K562 (cell line): ENCODE measurements at regions not wholly inside any gene's neighbourhood (a gene's known extent, or its start where the extent isn't known, plus 50 kb on each side); places are given as distances from the start of the nearest gene placed in this dataset.

Experiments used
- KLF10 ChIP-seq: fragments of 250-450 bp; sonication (Bioruptor Pico); IDR thresholded peaks from 2 replicates; pipeline ENCODE4 v1.6.1; 2021; ENCODE audit warnings: matching md5 sums
- NEUROD1 ChIP-seq: fragments of 150-350 bp; IDR thresholded peaks from 2 replicates; pipeline ENCODE4 v1.6.1; 2014; ENCODE audit warnings: borderline replicate concordance, low read length, low read depth; ENCODE audit not compliant: partially characterized antibody
- ZNF766 ChIP-seq: fragments of 200-800 bp; sonication (Bioruptor generic); conservative IDR thresholded peaks from 2 replicates; pipeline ENCODE4 v1.6.1; 2016; ENCODE audit warnings: missing genetic modification characterization, missing compliant biosample characterization
- TF ChIP-seq, protein P1 (sequence below): sonication (generic); formaldehyde crosslinking; IDR thresholded peaks from 2 replicates; pipeline ENCODE4 v1.8.1; 2022; ENCODE audit warnings: missing genetic modification reagents
- TF ChIP-seq, protein P2 (sequence below), 2 experiments: IDR thresholded peaks; 2 replicates each; pipeline ENCODE4 v1.6.1; 2011; ENCODE audit warnings: borderline replicate concordance in 1 of 2, control low read depth in 1 of 2, low read depth in 1 of 2, low read length in 1 of 2, mild to moderate bottlenecking in 1 of 2, mixed read lengths in 1 of 2, moderate library complexity in 1 of 2; ENCODE audit not compliant: insufficient read depth in 1 of 2, insufficient read length in 1 of 2, poor library complexity in 1 of 2, severe bottlenecking in 1 of 2; ENCODE audit errors: extremely low read depth in 1 of 2
- TF ChIP-seq, protein P3 (sequence below): sonication (generic); formaldehyde crosslinking; IDR thresholded peaks from 2 replicates; pipeline ENCODE4 v1.8.0; 2023; ENCODE audit warnings: missing genetic modification reagents, mild to moderate bottlenecking, borderline replicate concordance
- TF ChIP-seq, protein P4 (sequence below): sonication (generic); formaldehyde crosslinking; IDR thresholded peaks from 2 replicates; pipeline ENCODE4 v1.8.1; 2023; ENCODE audit warnings: mild to moderate bottlenecking, missing genetic modification reagents
- TF ChIP-seq, protein P5 (sequence below): fragments of 450-650 bp; IDR thresholded peaks from 2 replicates; pipeline ENCODE4 v1.6.1; 2016

DNA sequence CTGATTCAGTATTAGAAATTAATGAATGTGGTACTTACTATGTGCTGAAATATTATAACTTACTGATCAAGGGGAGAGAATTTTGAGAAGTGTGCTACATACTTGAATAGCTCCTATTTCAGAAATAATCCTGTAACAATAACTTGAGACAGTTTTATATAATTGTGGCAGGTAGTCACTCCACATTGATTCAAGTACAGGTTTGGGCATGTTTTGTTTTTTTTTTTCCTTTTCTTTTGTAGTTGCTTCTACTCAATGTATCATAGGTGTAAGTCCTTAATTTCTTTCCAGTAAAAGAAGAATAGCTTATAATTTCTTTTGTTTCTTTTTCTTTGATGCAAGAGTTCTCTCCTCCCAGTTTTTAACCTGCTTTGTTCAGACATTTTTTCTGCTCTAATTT lies 86.1 kb upstream of the ADGRL2 start:
- TF ChIP-seq, protein P1, sequence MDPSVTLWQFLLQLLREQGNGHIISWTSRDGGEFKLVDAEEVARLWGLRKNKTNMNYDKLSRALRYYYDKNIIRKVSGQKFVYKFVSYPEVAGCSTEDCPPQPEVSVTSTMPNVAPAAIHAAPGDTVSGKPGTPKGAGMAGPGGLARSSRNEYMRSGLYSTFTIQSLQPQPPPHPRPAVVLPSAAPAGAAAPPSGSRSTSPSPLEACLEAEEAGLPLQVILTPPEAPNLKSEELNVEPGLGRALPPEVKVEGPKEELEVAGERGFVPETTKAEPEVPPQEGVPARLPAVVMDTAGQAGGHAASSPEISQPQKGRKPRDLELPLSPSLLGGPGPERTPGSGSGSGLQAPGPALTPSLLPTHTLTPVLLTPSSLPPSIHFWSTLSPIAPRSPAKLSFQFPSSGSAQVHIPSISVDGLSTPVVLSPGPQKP (CRISPR knock-in tag), result no peak
- TF ChIP-seq, protein P2, sequence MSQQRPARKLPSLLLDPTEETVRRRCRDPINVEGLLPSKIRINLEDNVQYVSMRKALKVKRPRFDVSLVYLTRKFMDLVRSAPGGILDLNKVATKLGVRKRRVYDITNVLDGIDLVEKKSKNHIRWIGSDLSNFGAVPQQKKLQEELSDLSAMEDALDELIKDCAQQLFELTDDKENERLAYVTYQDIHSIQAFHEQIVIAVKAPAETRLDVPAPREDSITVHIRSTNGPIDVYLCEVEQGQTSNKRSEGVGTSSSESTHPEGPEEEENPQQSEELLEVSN (IDR thresholded peaks at IDR 0.05; ENCODE audit: borderline replicate concordance in 1 of 2, extremely low read depth in 1 of 2, insufficient read depth in 1 of 2, insufficient read length in 1 of 2, low read depth in 1 of 2, low read length in 1 of 2, poor library complexity in 1 of 2, severe bottlenecking in 1 of 2), result no peak
- no peak for TF ChIP-seq KLF10
- TF ChIP-seq, protein P3, sequence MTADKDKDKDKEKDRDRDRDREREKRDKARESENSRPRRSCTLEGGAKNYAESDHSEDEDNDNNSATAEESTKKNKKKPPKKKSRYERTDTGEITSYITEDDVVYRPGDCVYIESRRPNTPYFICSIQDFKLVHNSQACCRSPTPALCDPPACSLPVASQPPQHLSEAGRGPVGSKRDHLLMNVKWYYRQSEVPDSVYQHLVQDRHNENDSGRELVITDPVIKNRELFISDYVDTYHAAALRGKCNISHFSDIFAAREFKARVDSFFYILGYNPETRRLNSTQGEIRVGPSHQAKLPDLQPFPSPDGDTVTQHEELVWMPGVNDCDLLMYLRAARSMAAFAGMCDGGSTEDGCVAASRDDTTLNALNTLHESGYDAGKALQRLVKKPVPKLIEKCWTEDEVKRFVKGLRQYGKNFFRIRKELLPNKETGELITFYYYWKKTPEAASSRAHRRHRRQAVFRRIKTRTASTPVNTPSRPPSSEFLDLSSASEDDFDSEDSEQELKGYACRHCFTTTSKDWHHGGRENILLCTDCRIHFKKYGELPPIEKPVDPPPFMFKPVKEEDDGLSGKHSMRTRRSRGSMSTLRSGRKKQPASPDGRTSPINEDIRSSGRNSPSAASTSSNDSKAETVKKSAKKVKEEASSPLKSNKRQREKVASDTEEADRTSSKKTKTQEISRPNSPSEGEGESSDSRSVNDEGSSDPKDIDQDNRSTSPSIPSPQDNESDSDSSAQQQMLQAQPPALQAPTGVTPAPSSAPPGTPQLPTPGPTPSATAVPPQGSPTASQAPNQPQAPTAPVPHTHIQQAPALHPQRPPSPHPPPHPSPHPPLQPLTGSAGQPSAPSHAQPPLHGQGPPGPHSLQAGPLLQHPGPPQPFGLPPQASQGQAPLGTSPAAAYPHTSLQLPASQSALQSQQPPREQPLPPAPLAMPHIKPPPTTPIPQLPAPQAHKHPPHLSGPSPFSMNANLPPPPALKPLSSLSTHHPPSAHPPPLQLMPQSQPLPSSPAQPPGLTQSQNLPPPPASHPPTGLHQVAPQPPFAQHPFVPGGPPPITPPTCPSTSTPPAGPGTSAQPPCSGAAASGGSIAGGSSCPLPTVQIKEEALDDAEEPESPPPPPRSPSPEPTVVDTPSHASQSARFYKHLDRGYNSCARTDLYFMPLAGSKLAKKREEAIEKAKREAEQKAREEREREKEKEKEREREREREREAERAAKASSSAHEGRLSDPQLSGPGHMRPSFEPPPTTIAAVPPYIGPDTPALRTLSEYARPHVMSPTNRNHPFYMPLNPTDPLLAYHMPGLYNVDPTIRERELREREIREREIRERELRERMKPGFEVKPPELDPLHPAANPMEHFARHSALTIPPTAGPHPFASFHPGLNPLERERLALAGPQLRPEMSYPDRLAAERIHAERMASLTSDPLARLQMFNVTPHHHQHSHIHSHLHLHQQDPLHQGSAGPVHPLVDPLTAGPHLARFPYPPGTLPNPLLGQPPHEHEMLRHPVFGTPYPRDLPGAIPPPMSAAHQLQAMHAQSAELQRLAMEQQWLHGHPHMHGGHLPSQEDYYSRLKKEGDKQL (CRISPR knock-in tag), result no peak
- TF ChIP-seq, protein P4, sequence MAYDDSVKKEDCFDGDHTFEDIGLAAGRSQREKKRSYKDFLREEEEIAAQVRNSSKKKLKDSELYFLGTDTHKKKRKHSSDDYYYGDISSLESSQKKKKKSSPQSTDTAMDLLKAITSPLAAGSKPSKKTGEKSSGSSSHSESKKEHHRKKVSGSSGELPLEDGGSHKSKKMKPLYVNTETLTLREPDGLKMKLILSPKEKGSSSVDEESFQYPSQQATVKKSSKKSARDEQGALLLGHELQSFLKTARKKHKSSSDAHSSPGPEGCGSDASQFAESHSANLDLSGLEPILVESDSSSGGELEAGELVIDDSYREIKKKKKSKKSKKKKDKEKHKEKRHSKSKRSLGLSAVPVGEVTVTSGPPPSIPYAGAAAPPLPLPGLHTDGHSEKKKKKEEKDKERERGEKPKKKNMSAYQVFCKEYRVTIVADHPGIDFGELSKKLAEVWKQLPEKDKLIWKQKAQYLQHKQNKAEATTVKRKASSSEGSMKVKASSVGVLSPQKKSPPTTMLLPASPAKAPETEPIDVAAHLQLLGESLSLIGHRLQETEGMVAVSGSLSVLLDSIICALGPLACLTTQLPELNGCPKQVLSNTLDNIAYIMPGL (CRISPR knock-in tag), result no peak
- TF ChIP-seq, protein P5, sequence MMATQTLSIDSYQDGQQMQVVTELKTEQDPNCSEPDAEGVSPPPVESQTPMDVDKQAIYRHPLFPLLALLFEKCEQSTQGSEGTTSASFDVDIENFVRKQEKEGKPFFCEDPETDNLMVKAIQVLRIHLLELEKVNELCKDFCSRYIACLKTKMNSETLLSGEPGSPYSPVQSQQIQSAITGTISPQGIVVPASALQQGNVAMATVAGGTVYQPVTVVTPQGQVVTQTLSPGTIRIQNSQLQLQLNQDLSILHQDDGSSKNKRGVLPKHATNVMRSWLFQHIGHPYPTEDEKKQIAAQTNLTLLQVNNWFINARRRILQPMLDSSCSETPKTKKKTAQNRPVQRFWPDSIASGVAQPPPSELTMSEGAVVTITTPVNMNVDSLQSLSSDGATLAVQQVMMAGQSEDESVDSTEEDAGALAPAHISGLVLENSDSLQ, result no peak
- no peak for TF ChIP-seq NEUROD1
- no peak for TF ChIP-seq ZNF766 (CRISPR knock-in tag)
